Endothelial cell of hepatic sinusoid (primary cell): ENCODE measurements at regions not wholly inside any gene's neighbourhood (a gene's known extent, or its start where the extent isn't known, plus 50 kb on each side); places are given as distances from the start of the nearest gene placed in this dataset.

ENCODE experiments used
- in situ Hi-C: cut with HindIII; loops from 2 replicates; pipeline ENCODE4 v1.10.0; 2017; ENCODE audit warnings: low sequenced_read_pairs

- in situ Hi-C loops = no loop called here
Observed at GRCh38 chr1:81044708-81045107, 756.0 kb upstream of the ADGRL2 start.

- in situ Hi-C loops = no loop called here
Observed at GRCh38 chr1:81042225-81042624, 758.5 kb upstream of the ADGRL2 start.

GRCh38 chr1:81034291-81034690 is 766.4 kb upstream of the ADGRL2 start:
- in situ Hi-C loops = no loop called here

- in situ Hi-C loops = no loop called here
Observed at GRCh38 chr1:81032973-81033425, 767.7 kb upstream of the ADGRL2 start.

GRCh38 chr1:81032374-81032773 is 768.4 kb upstream of the ADGRL2 start:
- in situ Hi-C loops = no loop called here

- in situ Hi-C loops = no loop called here
Observed at GRCh38 chr1:81030441-81030840, 770.3 kb upstream of the ADGRL2 start.

- in situ Hi-C loops = no loop called here
Observed at GRCh38 chr1:81029266-81029665, 771.5 kb upstream of the ADGRL2 start.

GRCh38 chr1:81023187-81023724 is 777.5 kb upstream of the ADGRL2 start:
- in situ Hi-C loops = no loop called here

- in situ Hi-C loops = no loop called here
Observed at GRCh38 chr1:81021134-81021533, 779.6 kb upstream of the ADGRL2 start.

- in situ Hi-C loops = no loop called here
Observed at GRCh38 chr1:81020506-81020905, 780.2 kb upstream of the ADGRL2 start.

GRCh38 chr1:81010126-81010525 is 790.6 kb upstream of the ADGRL2 start:
- in situ Hi-C loops = no loop called here

GRCh38 chr1:81008293-81008692 is 792.4 kb upstream of the ADGRL2 start:
- in situ Hi-C loops = no loop called here

GRCh38 chr1:81007024-81007423 is 793.7 kb upstream of the ADGRL2 start:
- in situ Hi-C loops = no loop called here

- in situ Hi-C loops = no loop called here
Observed at GRCh38 chr1:81006502-81006901, 794.2 kb upstream of the ADGRL2 start.

- in situ Hi-C loops = no loop called here
Observed at GRCh38 chr1:81004011-81004410, 796.7 kb upstream of the ADGRL2 start.

GRCh38 chr1:80994934-80995333 is 805.8 kb upstream of the ADGRL2 start:
- in situ Hi-C loops = no loop called here

- in situ Hi-C loops = no loop called here
Observed at GRCh38 chr1:80994038-80994437, 806.7 kb upstream of the ADGRL2 start.

- in situ Hi-C loops = no loop called here
Observed at GRCh38 chr1:80993154-80993980, 807.4 kb upstream of the ADGRL2 start.

- in situ Hi-C loops = no loop called here
Observed at GRCh38 chr1:80989455-80989854, 811.3 kb upstream of the ADGRL2 start.

GRCh38 chr1:80988926-80989325 is 811.8 kb upstream of the ADGRL2 start:
- in situ Hi-C loops = no loop called here

GRCh38 chr1:80987824-80988223 is 812.9 kb upstream of the ADGRL2 start:
- in situ Hi-C loops = no loop called here

GRCh38 chr1:80987106-80987505 is 813.6 kb upstream of the ADGRL2 start:
- in situ Hi-C loops = no loop called here

GRCh38 chr1:80982831-80983230 is 817.9 kb upstream of the ADGRL2 start:
- in situ Hi-C loops = no loop called here
